ENCODE measurements at regions not wholly inside any gene's neighbourhood (a gene's known extent, or its start where the extent isn't known, plus 50 kb on each side); places are given as distances from the start of the nearest gene placed in this dataset.
"Not testable (repeated sequence)": the region's sequence is repeated elsewhere in the genome, so short reads cannot be mapped to it uniquely, and the experiment has no call there.

DNA sequence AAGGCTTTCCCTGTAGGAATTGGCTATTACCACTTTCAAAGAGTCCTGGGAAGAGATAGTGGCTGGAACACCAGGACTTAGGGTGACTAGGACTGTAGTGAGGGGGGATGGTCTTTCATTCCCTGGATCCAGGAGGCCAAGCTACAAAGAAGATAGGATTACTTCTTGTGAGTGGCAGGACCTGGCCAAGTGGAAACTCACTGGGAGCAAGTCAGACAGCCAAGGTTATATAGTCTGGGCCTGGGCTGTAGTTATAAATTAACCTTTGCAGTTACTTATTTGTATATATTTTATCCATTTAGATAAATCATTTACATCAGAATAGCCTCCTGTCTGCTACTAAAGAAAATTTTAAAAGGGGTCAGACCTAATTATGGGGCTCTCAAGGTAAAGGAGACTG is 124.3 kb downstream of the TLR4 start (continued):
- no peak for TF ChIP-seq ETV6 (CRISPR knock-in tag; IDR thresholded peaks at IDR 0.05)
- TF ChIP-seq ZNF317 (CRISPR knock-in tag; IDR thresholded peaks at IDR 0.05; ENCODE audit: borderline replicate concordance, low read depth) = no peak
- no peak for TF ChIP-seq GTF2I (CRISPR knock-in tag; conservative IDR thresholded peaks at IDR 0.05)
- no peak for TF ChIP-seq CREM (CRISPR knock-in tag; IDR thresholded peaks at IDR 0.05)
- TF ChIP-seq NFE2L1 (CRISPR knock-in tag; IDR thresholded peaks at IDR 0.05) = no peak
- TF ChIP-seq, protein P1, sequence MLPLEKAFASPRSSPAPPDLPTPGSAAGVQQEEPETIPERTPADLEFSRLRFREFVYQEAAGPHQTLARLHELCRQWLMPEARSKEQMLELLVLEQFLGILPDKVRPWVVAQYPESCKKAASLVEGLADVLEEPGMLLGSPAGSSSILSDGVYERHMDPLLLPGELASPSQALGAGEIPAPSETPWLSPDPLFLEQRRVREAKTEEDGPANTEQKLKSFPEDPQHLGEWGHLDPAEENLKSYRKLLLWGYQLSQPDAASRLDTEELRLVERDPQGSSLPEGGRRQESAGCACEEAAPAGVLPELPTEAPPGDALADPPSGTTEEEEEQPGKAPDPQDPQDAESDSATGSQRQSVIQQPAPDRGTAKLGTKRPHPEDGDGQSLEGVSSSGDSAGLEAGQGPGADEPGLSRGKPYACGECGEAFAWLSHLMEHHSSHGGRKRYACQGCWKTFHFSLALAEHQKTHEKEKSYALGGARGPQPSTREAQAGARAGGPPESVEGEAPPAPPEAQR (CRISPR knock-in tag; IDR thresholded peaks at IDR 0.05) = no peak
- TF ChIP-seq ZNF232 (CRISPR knock-in tag; IDR thresholded peaks at IDR 0.05) = no peak
- TF ChIP-seq, protein P2, sequence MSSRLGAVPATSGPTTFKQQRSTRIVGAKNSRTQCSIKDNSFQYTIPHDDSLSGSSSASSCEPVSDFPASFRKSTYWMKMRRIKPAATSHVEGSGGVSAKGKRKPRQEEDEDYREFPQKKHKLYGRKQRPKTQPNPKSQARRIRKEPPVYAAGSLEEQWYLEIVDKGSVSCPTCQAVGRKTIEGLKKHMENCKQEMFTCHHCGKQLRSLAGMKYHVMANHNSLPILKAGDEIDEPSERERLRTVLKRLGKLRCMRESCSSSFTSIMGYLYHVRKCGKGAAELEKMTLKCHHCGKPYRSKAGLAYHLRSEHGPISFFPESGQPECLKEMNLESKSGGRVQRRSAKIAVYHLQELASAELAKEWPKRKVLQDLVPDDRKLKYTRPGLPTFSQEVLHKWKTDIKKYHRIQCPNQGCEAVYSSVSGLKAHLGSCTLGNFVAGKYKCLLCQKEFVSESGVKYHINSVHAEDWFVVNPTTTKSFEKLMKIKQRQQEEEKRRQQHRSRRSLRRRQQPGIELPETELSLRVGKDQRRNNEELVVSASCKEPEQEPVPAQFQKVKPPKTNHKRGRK (CRISPR knock-in tag; IDR thresholded peaks at IDR 0.05; ENCODE audit: borderline replicate concordance) = no peak
- TF ChIP-seq EMX1 (CRISPR knock-in tag; IDR thresholded peaks at IDR 0.05) = no peak
- TF ChIP-seq, protein P3, sequence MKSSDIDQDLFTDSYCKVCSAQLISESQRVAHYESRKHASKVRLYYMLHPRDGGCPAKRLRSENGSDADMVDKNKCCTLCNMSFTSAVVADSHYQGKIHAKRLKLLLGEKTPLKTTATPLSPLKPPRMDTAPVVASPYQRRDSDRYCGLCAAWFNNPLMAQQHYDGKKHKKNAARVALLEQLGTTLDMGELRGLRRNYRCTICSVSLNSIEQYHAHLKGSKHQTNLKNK (CRISPR knock-in tag; IDR thresholded peaks at IDR 0.05) = no peak
- TF ChIP-seq, protein P4, sequence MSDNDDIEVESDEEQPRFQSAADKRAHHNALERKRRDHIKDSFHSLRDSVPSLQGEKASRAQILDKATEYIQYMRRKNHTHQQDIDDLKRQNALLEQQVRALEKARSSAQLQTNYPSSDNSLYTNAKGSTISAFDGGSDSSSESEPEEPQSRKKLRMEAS (CRISPR knock-in tag; IDR thresholded peaks at IDR 0.05) = no peak

DNA sequence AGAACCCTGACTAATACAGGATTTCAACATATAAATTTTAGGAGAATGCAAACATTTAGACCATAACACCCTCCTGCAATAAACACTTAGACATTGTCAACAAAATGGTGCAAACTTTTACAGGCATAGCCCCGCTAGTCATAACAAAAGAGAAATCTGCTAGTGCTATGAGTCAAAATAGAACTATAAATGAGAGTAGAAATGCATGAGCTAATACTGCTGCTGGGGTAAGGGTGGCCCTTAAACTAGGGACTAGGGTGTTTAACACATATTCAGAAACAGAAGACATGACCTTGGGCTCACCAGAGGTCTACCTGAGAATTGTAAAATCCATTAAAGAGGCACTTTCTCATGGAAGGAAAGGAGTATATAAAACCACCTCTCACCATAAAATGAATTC is 131.6 kb downstream of the TLR4 start:
- H3K27me3 Mint-ChIP-seq (ENCODE audit: low read depth) = no peaks in the 10 kb centered on the region
- H3K9me3 Mint-ChIP-seq = peaks cover 3% of the 10 kb centered on the region; the same call in 1 of the 2 replicates
- no peak for TF ChIP-seq KAT7 (CRISPR knock-in tag; IDR thresholded peaks at IDR 0.05; ENCODE audit: borderline replicate concordance)
- no peak for TF ChIP-seq NR2C2 (CRISPR knock-in tag; IDR thresholded peaks at IDR 0.05)
- TF ChIP-seq CREB1 (CRISPR knock-in tag; IDR thresholded peaks at IDR 0.05) = no peak
- TF ChIP-seq, protein P5, sequence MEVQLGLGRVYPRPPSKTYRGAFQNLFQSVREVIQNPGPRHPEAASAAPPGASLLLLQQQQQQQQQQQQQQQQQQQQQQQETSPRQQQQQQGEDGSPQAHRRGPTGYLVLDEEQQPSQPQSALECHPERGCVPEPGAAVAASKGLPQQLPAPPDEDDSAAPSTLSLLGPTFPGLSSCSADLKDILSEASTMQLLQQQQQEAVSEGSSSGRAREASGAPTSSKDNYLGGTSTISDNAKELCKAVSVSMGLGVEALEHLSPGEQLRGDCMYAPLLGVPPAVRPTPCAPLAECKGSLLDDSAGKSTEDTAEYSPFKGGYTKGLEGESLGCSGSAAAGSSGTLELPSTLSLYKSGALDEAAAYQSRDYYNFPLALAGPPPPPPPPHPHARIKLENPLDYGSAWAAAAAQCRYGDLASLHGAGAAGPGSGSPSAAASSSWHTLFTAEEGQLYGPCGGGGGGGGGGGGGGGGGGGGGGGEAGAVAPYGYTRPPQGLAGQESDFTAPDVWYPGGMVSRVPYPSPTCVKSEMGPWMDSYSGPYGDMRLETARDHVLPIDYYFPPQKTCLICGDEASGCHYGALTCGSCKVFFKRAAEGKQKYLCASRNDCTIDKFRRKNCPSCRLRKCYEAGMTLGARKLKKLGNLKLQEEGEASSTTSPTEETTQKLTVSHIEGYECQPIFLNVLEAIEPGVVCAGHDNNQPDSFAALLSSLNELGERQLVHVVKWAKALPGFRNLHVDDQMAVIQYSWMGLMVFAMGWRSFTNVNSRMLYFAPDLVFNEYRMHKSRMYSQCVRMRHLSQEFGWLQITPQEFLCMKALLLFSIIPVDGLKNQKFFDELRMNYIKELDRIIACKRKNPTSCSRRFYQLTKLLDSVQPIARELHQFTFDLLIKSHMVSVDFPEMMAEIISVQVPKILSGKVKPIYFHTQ (CRISPR knock-in tag; IDR thresholded peaks at IDR 0.05) = no peak
- TF ChIP-seq, protein P6, sequence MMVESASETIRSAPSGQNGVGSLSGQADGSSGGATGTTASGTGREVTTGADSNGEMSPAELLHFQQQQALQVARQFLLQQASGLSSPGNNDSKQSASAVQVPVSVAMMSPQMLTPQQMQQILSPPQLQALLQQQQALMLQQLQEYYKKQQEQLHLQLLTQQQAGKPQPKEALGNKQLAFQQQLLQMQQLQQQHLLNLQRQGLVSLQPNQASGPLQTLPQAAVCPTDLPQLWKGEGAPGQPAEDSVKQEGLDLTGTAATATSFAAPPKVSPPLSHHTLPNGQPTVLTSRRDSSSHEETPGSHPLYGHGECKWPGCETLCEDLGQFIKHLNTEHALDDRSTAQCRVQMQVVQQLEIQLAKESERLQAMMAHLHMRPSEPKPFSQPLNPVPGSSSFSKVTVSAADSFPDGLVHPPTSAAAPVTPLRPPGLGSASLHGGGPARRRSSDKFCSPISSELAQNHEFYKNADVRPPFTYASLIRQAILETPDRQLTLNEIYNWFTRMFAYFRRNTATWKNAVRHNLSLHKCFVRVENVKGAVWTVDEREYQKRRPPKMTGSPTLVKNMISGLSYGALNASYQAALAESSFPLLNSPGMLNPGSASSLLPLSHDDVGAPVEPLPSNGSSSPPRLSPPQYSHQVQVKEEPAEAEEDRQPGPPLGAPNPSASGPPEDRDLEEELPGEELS (CRISPR knock-in tag; IDR thresholded peaks at IDR 0.05) = no peak
- no peak overlapping the region for H3K27ac Mint-ChIP-seq
- H3K36me3 Mint-ChIP-seq = no peaks in the 10 kb centered on the region
- peaks cover 9% of the 10 kb centered on the region for H3K4me1 Mint-ChIP-seq
- ATAC-seq = no peak
- no peak overlapping the region for H3K4me3 Mint-ChIP-seq
- no peak for DNase-seq (ENCODE audit: low spot score)
- ChIA-PET POLR2A (no interaction called here), CTCF (no interaction called here)

DNA sequence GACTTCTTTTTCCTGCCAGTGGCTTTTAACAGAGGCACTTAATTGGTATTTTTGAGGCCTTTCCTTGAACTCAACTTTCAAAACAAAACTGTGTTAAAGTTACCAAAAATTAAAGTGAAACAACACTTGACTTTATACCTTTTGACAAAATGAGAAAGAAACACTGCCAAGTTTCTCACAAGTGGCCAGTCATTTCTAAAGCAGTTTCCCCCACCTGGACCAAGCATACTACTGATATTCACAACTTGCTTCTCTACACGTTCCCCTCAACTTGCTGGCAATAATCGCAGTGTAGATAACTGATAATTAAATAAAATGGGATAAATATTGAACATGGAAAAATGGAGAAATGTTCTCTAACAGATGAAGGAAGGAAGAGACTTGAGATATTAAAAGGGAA is 135.7 kb downstream of the TLR4 start:
- Mint-ChIP-seq H3K9me3 (peaks cover 3% of the 10 kb centered on the region; the same call in 1 of the 2 replicates), H3K27ac (no peak overlapping the region), H3K36me3 (no peaks in the 10 kb centered on the region), H3K4me1 (peaks cover 9% of the 10 kb centered on the region), H3K4me3 (no peak overlapping the region), H3K27me3 (ENCODE audit: low read depth) (no peaks in the 10 kb centered on the region)
- no peak for ATAC-seq
- DNase-seq (ENCODE audit: low spot score) = no peak
- TF ChIP-seq, protein P7, sequence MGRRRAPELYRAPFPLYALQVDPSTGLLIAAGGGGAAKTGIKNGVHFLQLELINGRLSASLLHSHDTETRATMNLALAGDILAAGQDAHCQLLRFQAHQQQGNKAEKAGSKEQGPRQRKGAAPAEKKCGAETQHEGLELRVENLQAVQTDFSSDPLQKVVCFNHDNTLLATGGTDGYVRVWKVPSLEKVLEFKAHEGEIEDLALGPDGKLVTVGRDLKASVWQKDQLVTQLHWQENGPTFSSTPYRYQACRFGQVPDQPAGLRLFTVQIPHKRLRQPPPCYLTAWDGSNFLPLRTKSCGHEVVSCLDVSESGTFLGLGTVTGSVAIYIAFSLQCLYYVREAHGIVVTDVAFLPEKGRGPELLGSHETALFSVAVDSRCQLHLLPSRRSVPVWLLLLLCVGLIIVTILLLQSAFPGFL (CRISPR knock-in tag; IDR thresholded peaks at IDR 0.05; ENCODE audit: borderline replicate concordance) = no peak
- TF ChIP-seq, protein P8, sequence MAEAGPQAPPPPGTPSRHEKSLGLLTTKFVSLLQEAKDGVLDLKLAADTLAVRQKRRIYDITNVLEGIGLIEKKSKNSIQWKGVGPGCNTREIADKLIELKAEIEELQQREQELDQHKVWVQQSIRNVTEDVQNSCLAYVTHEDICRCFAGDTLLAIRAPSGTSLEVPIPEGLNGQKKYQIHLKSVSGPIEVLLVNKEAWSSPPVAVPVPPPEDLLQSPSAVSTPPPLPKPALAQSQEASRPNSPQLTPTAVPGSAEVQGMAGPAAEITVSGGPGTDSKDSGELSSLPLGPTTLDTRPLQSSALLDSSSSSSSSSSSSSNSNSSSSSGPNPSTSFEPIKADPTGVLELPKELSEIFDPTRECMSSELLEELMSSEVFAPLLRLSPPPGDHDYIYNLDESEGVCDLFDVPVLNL (CRISPR knock-in tag; IDR thresholded peaks at IDR 0.05; ENCODE audit: borderline replicate concordance, low read depth) = no peak
- ChIA-PET CTCF (no interaction called here), POLR2A (no interaction called here)

DNA sequence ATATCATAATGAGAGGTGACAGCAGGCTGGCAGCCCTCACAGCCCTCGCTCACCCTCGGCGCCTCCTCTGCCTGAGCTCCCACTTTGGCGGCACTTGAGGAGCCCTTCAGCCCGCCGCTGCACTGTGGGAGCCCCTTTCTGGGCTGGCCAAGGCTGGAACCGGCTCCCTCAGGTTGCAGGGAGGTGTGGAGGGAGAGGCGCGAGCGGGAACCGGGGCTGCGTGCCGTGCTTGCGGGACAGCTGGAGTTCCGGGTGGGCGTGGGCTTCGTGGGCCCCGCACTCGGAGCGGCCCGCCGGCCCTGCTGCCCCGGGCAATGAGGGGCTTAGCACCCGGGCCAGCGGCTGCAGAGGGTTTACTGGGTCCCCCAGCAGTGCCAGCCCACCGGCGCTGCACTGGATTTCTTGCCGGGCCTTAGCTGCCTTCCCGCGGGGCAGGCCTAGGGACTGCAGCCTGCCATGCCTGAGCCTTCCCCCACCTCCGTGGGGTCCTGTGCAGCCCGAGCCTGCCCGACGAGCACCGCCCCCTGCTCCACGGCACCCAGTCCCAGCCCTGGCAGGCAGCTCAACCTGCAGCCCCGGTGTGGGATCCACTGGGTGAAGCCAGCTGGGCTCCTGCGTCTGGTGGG is 147.7 kb downstream of the TLR4 start:
- CTCF ChIA-PET; H3K4me3 Mint-ChIP-seq; H3K27me3 Mint-ChIP-seq (ENCODE audit: low read depth); ATAC-seq; POLR2A ChIA-PET; DNase-seq (ENCODE audit: low spot score); H3K4me1 Mint-ChIP-seq; H3K27ac Mint-ChIP-seq; H3K36me3 Mint-ChIP-seq: not testable (repeated sequence)
- peaks cover 15% of the 10 kb centered on the region for H3K9me3 Mint-ChIP-seq

Data from WTC11 (cell line).